GM19455 (cell line): ENCODE measurements at regions not wholly inside any gene's neighbourhood (a gene's known extent, or its start where the extent isn't known, plus 50 kb on each side); places are given as distances from the start of the nearest gene placed in this dataset.

Source experiments
- ATAC-seq: cut with Tn5 transposase; IDR thresholded peaks from one replicate; pipeline ENCODE4 v1.9.1; 2021; ENCODE audit not compliant: unreplicated experiment

DNA sequence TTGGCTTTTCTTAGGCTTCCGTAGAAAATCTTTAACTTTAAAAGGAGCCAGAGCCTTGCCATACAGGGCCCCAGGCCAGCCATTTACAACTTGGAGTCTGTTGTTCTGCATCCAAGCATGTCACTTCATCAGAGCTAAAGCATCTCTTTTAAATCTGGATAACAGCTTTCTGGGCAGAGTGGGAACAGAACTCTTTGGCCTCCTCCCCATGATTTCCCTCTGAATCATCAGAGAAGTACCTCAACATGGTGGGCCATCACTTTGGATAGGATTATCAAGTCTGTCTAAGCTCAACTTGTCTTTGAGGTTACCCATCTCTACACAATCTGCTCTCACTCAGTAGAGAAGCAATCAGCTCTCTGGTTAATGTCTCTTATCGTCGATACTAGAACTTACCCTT lies 170.9 kb downstream of the SLC6A15 start:
- no peak for ATAC-seq

DNA sequence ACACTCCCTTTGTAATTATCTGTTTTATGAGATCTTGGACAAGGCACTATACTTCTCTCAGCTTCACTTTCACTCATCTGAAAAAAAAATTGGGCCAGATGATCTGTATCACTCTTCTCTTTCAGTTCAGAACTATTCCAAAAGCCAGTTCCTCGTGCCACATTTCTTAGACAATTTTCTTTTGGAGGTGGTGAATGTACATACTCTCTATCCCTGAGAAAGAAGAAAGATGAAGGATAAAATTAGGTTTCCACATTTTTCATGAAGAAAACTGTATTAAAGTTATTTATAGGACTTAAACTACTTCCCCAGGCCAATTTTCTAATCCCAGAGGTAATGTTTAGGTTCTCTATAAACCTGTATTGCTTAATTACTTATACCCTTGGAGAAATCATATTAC lies 171.6 kb downstream of the SLC6A15 start:
- no peak for ATAC-seq

DNA sequence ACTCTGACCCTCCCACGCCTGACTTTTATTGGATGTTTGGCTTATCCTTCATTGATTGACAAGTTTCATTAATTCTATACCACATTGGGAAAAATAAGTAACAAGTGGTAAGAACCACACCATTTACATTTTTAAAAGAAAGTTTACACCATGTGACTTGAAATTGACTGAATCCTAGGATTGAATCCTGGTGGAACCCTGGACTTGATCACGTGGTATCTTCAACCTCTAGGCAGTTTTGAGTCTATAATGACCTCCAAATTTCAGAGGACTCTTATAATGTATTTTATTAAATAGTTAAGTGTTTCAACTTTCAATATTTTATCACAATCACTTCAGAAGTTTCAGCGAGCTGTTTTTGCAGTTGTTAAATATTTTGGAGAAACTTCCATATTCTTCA lies 172.0 kb downstream of the SLC6A15 start:
- ATAC-seq, result no peak

DNA sequence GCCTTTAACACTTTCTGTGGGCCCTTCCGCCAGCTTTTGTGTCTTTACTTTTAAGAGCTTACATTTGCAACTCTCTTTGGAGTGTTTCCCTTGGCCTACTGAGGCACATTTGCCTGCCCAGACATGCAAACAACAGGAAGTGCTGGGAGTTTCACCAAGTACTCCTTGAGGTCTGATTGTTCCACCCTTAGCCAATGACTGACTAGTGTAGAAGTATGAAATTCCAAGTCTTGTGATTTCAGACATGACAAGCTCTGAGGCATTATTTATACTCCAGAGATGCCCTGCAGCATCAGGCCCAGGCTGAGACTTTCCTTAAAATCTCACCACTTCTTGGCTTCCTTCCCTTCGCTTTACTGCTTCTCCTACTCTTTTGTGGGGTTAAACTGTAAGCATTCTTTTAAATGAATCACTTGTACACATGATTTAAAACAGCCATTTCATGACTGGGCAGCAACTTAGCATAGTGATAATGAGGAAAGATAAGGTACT lies 174.1 kb downstream of the SLC6A15 start:
- ATAC-seq, result no peak

DNA sequence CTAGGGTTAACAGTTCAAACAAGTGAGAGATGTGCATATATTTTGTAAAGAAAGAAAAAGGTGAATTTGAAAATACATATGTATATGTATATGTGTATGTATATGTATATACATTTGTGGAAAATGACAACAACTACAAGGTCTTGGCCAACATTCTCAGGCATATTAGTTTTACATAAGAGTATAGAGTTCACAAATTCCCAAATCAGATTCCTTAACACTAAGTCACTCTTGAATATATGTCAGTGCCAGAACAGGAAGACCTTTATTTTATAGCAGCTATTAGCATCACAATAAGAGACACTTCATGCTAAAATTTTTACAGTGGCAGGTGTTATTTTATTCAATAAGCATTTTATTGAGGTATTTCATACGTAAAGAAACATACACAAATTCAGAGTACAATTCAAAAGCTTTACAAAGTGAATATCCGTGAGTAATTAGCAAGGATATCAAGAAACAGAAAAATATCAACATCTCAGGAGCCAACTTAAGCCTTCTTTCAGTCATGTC lies 179.7 kb downstream of the SLC6A15 start:
- ATAC-seq, result no peak

DNA sequence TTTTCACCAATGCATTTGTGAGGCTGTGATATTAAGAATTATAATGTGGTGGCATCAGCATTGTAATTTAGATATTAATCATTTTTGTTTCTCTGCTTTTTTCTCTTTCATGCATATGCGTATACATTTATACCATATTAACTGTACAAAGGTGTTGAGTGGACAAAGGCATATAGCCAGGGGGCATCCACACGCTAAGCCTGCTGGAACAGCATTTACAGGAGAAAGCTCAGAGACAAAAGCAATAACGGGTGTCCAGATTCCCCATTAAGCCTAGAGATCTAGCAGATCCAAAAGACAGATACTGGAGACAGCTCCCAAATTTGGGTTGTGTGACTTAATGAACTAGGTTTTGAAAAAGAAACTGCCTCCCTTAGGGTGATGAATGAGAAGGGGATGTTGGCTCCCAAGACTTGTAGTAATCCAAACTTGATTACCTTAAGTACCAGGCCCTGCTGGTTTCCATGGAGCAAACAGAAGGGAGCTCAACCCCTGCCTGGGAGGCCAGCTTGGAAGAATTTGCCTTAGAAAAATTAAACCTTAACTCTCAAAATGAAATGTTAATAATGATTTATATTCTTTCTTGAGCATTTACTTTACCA lies 181.9 kb downstream of the SLC6A15 start:
- ATAC-seq, result no peak

DNA sequence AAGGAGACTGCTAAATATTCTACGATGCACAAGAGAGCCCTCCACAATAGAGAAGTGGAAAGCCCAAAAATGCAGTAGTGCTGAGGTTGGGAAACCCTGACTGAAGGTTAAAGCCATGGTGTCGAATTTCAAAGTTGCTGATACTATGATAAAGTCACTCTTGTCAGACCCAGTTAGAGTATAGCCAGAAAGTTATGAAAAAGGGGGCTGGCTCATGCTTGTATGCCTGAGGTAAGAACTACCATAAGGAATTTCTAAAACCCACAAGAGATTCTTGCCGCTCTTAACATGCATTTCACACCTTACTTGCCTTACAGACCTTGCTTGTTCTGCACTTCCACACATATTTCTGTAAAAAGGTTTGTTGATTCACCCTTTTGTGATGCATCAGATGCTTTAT lies 184.6 kb downstream of the SLC6A15 start:
- no peak for ATAC-seq

DNA sequence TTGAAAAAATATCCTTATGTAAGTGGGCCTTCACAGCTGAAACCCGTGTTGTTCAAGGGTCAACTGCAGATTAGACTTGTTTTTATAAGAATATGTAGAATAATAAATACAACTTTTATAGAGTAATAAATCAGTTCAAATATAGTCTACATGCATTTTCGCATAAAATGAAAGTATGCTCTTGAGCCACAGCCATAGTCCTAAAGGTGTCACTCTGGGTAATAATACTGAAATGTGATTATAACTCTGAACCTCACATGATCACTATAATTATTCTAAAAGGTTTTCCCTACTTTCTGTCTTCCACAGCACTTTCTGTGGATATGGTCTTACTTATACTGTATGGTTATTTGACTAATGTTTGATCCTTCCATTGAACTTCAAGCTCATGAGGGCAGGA lies 185.8 kb downstream of the SLC6A15 start:
- no peak for ATAC-seq

DNA sequence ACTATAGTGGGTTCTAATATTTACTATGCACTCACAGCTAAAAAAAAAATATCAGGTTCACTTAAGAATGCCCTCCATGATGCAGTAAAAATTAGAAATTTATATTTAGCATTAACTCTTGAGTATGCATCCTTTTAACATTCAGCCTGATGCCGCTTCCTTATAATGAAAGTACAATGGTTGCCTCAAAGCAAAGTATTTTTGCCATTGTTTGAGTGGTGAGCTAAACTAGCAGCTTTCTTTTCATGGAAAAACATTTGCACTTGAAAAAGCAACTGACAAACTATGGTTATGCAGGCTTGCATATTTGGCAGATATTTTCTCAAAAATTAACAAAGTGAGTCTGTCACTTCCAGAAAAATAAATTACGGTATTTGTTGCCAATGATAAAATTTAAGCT lies 188.6 kb downstream of the SLC6A15 start:
- no peak for ATAC-seq

DNA sequence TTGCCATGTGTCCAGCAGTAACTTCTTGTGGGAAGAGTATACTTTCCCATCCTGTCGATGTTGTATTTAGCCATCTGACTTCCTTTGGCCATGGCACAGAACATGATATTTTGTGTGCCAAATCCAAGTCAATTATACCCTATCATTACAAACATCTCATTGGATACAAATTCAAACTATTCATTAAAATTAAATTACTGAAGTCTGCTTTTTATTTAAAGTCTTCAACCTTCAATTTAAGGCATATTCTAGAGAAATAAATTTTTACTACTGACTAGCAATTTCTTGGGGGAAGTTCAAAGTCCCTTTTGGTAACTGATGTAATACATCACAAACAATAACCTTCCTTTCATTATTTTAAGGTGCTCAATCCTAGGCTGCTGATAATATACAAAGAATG lies 192.6 kb downstream of the SLC6A15 start:
- ATAC-seq, result no peak

DNA sequence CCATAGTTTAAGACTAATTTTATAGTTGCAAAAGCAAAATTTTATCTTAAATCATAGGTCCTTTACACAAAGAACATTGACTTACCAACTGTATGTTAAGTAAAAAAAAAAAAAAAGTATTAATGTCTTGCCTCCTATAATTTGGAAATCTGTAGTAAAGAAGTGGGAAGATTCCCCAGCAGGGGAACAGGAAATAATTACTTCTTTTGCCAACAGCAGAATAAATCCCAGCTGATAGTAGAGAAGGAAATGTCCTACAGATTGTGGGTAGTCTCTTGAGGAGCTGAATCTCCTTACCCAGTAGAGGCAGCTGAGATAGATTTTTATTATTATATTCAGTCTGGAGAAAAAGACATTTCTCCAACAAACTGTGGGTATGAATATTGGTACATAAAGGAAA lies 193.7 kb downstream of the SLC6A15 start:
- ATAC-seq, result no peak

DNA sequence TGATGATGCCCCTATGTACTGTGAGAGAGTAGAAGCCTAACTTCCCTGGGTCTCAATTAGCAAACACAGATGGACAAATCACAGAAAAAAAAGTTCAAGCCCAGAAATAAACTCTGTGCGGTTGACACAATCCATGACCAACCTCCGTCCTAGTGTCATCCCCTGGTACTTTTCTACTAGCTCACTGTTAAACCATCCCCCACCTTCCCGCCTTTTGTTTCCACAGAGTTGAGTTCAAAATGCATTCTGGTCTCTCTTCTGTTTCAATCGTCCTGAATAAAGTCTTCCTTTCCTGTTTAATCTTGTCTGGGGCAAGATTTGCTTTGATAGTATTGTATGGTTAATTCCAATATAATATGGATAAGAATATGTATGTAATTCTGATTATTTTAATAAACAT lies 199.9 kb downstream of the SLC6A15 start:
- no peak for ATAC-seq

DNA sequence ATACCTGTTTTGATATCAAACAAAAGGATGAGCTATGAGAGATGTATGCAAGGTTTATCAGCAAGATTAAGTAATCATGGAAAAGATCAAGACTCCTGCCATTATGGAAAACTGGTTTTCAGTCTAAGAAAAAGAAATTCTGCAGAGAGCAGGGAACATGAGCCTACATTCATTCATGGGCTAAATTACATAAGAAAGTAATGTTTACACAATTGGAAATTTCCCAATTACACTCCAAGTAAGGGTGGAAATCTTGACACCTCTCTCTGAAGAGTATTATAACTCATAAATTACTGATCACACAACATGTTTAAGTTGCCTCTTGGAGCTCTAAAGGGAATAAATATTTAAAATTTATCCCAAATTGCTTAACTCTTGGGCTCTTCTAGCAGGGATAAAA lies 206.2 kb downstream of the SLC6A15 start:
- ATAC-seq, result no peak

DNA sequence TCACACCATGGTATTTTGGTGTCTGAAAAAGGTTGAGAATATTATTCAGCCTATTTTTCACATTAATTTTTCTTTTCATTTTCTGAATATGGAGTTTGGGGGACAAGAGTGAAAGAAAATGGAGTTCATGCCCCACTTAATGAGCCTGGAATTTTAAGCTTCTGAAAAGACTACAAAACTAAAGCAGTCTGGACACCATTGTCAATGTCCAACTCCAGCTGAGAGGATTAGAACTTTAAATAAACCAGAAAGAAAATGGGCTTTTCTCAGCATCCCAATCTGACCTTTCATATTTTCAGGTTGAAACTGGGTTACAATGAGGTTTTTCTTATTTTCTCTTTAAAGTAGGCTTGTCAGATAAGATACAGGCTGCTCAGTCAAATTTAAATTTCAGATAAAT lies 207.7 kb downstream of the SLC6A15 start:
- ATAC-seq, result no peak

DNA sequence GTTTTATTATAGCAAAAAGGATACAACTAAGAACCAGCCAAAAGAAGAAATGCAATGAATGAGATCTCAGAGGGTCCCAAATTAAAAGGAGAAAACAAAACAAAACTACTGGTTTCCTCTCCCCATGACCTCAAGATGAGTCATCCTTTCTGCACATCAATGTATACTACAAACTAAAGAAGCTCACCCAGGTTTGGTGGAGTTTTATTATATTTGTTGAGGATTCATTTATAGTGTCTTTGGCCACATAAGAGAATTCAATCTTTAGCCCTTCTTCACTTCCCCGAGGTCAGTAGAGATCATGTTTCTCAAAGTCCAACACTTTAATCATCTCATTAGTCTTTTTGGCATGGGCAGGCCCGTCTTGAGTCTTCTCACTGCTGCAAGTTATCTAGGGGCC lies 210.6 kb downstream of the SLC6A15 start:
- ATAC-seq, result no peak

DNA sequence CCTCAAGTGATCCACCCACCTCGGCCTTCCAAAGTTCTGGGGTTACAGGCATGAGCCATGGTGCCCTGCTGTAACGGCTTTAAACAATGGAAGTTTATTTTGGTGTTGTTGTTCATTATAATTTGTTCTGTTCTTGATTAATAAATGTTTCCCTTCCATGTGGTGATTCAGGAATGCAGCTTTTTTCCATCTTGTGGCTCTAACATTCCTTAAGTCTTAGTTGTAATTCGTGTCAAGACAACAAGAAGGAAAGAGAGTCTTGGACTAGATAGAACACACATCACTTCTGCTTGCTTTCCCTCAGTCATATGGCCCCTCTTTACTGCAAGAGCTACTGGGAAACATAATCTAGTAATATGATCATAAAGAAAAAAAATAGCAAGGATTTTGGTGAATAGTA lies 211.6 kb downstream of the SLC6A15 start:
- no peak for ATAC-seq

DNA sequence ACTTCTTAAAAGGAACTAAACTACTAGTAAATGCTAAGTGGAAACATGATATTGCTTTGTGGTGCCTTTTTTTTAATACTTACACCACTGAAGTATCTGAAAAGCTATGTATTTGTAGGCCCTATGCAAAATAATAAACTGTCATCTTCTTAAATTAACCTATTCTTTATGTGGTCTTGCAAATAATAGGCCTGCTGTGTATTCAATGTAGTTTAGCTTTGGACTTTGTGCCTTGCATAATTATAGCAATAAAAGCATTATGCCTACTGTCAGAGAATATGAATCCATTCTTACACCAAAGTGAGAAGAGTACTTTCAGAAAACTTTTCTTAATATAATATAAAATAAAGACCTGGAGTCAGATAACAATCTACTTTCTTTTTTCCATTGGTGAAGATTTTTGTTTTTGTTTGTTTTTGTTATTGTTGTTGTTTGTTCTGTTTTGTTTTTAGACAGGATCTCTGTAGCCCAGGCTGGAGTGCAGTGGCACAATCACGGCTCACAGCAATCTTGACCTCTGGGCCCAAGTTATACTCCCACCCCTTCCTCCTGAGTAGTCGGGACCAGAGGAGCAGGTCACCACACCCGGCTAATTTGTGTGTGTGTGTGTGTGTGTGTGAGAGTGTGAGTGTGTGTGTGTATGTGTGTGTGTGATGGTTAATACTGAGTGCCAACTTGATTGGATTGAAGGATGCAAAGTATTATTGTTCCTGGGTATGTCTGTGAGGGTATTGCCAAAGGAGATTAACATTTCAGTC lies 213.8 kb downstream of the SLC6A15 start:
- ATAC-seq, result no peak

DNA sequence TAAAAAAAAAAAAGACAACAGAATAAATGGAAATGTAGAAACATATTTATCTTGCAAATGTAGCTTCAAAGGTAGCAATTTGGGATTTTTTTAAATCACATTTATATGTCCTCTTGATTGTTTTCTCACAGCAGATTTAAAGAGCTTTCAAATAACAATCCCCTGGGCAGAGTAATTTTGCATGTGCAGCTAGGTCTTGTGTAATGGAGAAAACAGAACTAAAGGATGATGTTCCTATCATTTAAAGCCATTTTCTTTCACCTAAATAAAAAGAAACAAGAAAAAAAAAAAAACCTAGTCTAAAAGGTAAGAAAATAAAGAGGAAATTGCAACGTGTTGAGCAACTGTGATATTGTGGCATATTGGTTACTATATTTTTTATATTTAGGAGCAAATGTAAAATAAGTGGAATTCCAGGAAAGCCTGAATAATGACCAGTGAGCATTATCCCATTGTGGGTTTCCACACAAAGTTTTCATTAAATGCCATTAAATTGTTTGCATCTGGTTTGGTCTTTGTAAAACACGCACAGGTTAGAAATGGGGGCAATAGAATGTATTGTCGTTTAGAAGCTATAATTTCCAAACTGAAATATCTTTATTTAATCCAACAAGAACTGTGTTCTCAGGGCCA lies 215.6 kb downstream of the SLC6A15 start:
- ATAC-seq, result no peak

DNA sequence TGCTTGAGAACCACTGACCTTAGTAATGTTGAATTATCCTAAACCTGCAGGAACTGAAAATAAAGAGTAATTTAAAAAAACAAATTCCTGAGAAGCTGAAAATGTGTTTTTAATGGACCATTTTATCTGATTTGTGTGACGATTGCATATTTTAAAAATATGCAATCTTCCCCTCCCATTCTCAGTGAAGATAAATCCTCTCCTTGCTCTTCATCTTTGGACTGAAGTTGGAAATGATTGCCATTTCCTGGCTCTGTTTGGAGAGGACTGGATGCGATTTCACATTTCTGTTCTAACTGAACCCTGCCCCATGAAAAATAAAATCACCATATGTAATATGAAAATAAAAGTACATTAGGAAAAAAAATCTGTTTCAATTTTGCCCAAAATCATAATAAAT lies 216.3 kb downstream of the SLC6A15 start:
- ATAC-seq, result no peak

DNA sequence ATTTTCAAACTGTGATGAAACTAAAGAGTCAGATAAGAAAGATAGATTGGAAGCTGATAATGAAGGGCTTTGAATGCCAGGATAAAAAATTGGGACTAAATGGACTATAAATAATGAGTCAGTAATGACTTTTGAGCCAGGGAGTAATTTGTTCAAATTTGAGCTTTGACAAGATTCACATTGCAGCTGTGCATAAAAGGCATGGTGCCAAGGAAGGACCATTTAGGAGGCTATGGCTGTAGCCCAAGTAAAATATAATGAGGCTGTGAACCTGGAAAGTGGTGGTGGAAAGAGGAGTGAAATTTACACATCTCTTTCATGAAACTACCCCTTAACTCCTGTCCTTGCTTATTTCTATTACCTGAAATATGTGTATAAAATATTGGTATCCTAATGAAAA lies 218.5 kb downstream of the SLC6A15 start:
- no peak for ATAC-seq

DNA sequence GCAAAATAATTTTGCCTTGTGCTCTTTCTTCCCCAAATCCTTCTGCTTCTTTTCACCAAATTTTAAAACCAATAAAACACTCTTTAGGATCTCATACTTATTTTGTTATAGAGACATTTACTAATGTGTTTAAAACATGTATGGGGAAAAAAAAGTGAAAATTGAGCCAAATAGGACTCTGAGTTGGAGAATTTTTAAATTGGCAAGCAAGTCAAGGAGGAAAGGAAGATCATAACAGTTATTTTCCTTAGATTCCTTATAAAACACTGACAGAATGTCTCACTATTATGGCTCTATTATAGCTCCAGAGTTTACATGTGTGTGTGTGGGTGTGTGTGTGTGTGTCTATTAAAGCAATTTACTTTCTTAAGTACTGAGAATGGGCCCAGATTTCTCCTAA lies 220.5 kb downstream of the SLC6A15 start:
- no peak for ATAC-seq

DNA sequence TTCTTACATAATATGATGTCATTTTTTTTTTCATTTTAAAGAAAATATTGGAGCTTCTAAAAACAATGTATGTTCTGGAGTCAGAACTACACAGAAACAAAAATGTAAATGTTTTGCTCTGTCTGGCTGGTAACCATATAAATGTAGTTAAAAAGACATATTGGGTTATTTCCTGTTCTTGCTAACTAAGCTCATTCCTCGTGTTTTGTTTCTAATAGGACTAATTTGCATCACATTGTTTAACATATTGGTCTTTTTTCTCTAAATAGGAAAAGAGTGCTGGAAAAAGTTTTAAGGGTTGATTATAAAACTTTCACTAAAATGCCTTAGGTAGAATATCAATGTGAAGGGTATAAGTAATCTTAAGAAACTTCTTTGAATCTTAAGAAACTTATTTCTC lies 221.3 kb downstream of the SLC6A15 start:
- ATAC-seq, result no peak
